H9 (cell line): ENCODE measurements at regions not wholly inside any gene's neighbourhood (a gene's known extent, or its start where the extent isn't known, plus 50 kb on each side); places are given as distances from the start of the nearest gene placed in this dataset.

ENCODE experiments used
- DNase-seq: peaks from one replicate; pipeline ENCODE4 v3.0.0-alpha.2; 2017
- H2AFZ ChIP-seq: one replicate; pipeline ENCODE4 v1.6.1; 2013; ENCODE audit warnings: mild to moderate bottlenecking, low read length, control low read depth, moderate library complexity
- H2AK5ac ChIP-seq: 2 replicates; pipeline ENCODE4 v1.6.1; 2013; ENCODE audit warnings: low read length, control low read depth, mixed read lengths; ENCODE audit not compliant: insufficient read length
- H2BK120ac ChIP-seq: one replicate; pipeline ENCODE4 v1.6.1; 2013; ENCODE audit warnings: low read depth, mild to moderate bottlenecking, low read length, control low read depth, inconsistent platforms; ENCODE audit not compliant: poor library complexity, severe bottlenecking
- H2BK12ac ChIP-seq: 2 replicates; pipeline ENCODE4 v1.6.1; 2013; ENCODE audit warnings: low read length, control low read depth, mixed read lengths, low read depth; ENCODE audit not compliant: insufficient read length
- H2BK15ac ChIP-seq: 2 replicates; pipeline ENCODE4 v1.6.1; 2013; ENCODE audit warnings: low read depth, low read length, control low read depth
- H2BK20ac ChIP-seq: one replicate; pipeline ENCODE4 v1.6.1; 2013; ENCODE audit warnings: low read depth, mild to moderate bottlenecking, low read length, control low read depth, inconsistent platforms; ENCODE audit not compliant: poor library complexity, severe bottlenecking
- H2BK5ac ChIP-seq: 2 replicates; pipeline ENCODE4 v1.6.1; 2013; ENCODE audit warnings: low read length, control low read depth, mixed read lengths; ENCODE audit not compliant: insufficient read length
- H3K14ac ChIP-seq: 2 replicates; pipeline ENCODE4 v1.6.1; 2013; ENCODE audit warnings: low read length, control low read depth; ENCODE audit not compliant: insufficient read depth
- H3K18ac ChIP-seq: 2 replicates; pipeline ENCODE4 v1.6.1; 2013; ENCODE audit warnings: low read depth, mild to moderate bottlenecking, mixed read lengths, low read length, control low read depth; ENCODE audit not compliant: insufficient read length
- H3K23ac ChIP-seq: 2 replicates; pipeline ENCODE4 v1.6.1; 2013; ENCODE audit warnings: low read length, control low read depth, mixed read lengths, low read depth; ENCODE audit not compliant: insufficient read length
- H3K23me2 ChIP-seq: 2 replicates; pipeline ENCODE4 v1.6.1; 2013; ENCODE audit warnings: low read depth, mild to moderate bottlenecking, mixed read lengths, low read length, control low read depth; ENCODE audit not compliant: insufficient read length, poor library complexity, severe bottlenecking
- H3K27ac ChIP-seq: 2 replicates; pipeline ENCODE4 v1.5.1; 2013; ENCODE audit warnings: low read length, control low read depth, mixed read lengths, low read depth; ENCODE audit not compliant: insufficient read length
- H3K27me3 ChIP-seq: 2 replicates; pipeline ENCODE4 v1.6.1; 2013; ENCODE audit warnings: low read length, control low read depth, inconsistent platforms; ENCODE audit not compliant: insufficient read depth
- H3K4ac ChIP-seq: 2 replicates; pipeline ENCODE4 v1.6.1; 2013; ENCODE audit warnings: low read depth, mild to moderate bottlenecking, control low read depth, inconsistent platforms, low read length, moderate library complexity
- H3K4me1 ChIP-seq: 2 replicates; pipeline ENCODE4 v1.6.1; 2013; ENCODE audit warnings: low read length, control low read depth, inconsistent platforms; ENCODE audit not compliant: insufficient read depth
- H3K4me2 ChIP-seq: 2 replicates; pipeline ENCODE4 v1.6.1; 2013; ENCODE audit warnings: low read length, control low read depth, mixed read lengths; ENCODE audit not compliant: insufficient read length, insufficient read depth
- H3K56ac ChIP-seq: 2 replicates; pipeline ENCODE4 v1.6.1; 2013; ENCODE audit warnings: low read depth, mild to moderate bottlenecking, mixed read lengths, low read length, control low read depth; ENCODE audit not compliant: insufficient read length
- H3K79me1 ChIP-seq: 2 replicates; pipeline ENCODE4 v1.6.1; 2013; ENCODE audit warnings: low read depth, mild to moderate bottlenecking, moderate library complexity, low read length, control low read depth, inconsistent platforms; ENCODE audit not compliant: insufficient read depth, poor library complexity, severe bottlenecking
- H3K79me2 ChIP-seq: 2 replicates; pipeline ENCODE4 v1.6.1; 2013; ENCODE audit warnings: low read length, control low read depth, inconsistent platforms; ENCODE audit not compliant: insufficient read depth
- H3K9ac ChIP-seq: 2 replicates; pipeline ENCODE4 v1.6.1; 2013; ENCODE audit warnings: low read length, control low read depth, mixed read lengths; ENCODE audit not compliant: insufficient read length; ENCODE audit errors: extremely low read depth
- H3K9me3 ChIP-seq: one replicate; pipeline ENCODE4 v1.6.1; 2013; ENCODE audit warnings: low read depth, low read length, inconsistent platforms; ENCODE audit not compliant: control insufficient read depth
- H3T11ph ChIP-seq: one replicate; pipeline ENCODE4 v1.6.1; 2013; ENCODE audit warnings: mild to moderate bottlenecking, low read length, control low read depth, inconsistent platforms
- H4K20me1 ChIP-seq: one replicate; pipeline ENCODE4 v1.6.1; 2013; ENCODE audit not compliant: control insufficient read depth, insufficient read length, insufficient read depth
- H4K5ac ChIP-seq: 2 replicates; pipeline ENCODE4 v1.6.1; 2013; ENCODE audit warnings: low read depth, mild to moderate bottlenecking, mixed read lengths, low read length, control low read depth; ENCODE audit not compliant: insufficient read length
- H4K8ac ChIP-seq: replicated peaks from 2 replicates; pipeline ENCODE4 v1.6.1; 2013; ENCODE audit warnings: low read length, control low read depth, mixed read lengths, low read depth; ENCODE audit not compliant: insufficient read length
- H4K91ac ChIP-seq: 2 replicates; pipeline ENCODE4 v1.6.1; 2013; ENCODE audit warnings: low read depth, mild to moderate bottlenecking, moderate library complexity, mixed read lengths, low read length, control low read depth; ENCODE audit not compliant: insufficient read length
- H3K27ac Mint-ChIP-seq, 3 experiments: 2 replicates in 2 of 3; 3 replicates in 1 of 3; pipeline ENCODE4 v1.8.0; 2020 to 2021; ENCODE audit warnings: mixed read lengths in 3 of 3, mild to moderate bottlenecking in 1 of 3, moderate library complexity in 1 of 3
- H3K27me3 Mint-ChIP-seq: 2 replicates; pipeline ENCODE4 v1.8.0; 2021; ENCODE audit warnings: low read depth, mild to moderate bottlenecking, moderate library complexity, mixed read lengths
- H3K36me3 Mint-ChIP-seq, 3 experiments: 2 replicates in 2 of 3; 3 replicates in 1 of 3; pipeline ENCODE4 v1.8.0; 2020 to 2021; ENCODE audit warnings: low read depth in 3 of 3, mixed read lengths in 3 of 3; ENCODE audit not compliant: insufficient read depth in 1 of 3
- H3K4me1 Mint-ChIP-seq, 2 experiments: 2 replicates each; pipeline ENCODE4 v1.8.0; 2020; ENCODE audit warnings: mixed read lengths in 2 of 2
- H3K4me3 Mint-ChIP-seq, 2 experiments: 2 replicates in 1 of 2; 3 replicates in 1 of 2; pipeline ENCODE4 v1.8.0; 2020 to 2021; ENCODE audit warnings: mild to moderate bottlenecking in 2 of 2, mixed read lengths in 2 of 2, moderate library complexity in 1 of 2
- H3K9me3 Mint-ChIP-seq, 2 experiments: 2 replicates in 1 of 2; 3 replicates in 1 of 2; pipeline ENCODE4 v1.8.0; 2020; ENCODE audit warnings: mild to moderate bottlenecking in 2 of 2, mixed read lengths in 2 of 2, moderate library complexity in 1 of 2
- WGBS: extraction: QIAGEN DNeasy Blood & Tissue Kit; methylation state at CpG from one replicate; pipeline ENCODE4 v1.1.7; 2013; ENCODE audit warnings: missing lambda C conversion rate, low lambda C conversion rate, mixed read lengths; ENCODE audit not compliant: insufficient read length; ENCODE audit errors: extremely low coverage; 5-methylcytosine and 5-hydroxymethylcytosine counted together
- TF ChIP-seq, protein P1 (sequence below): fragments of 200-600 bp; sonication (generic); conservative IDR thresholded peaks from 3 replicates; pipeline ENCODE4 v1.8.0; 2021; ENCODE audit warnings: antibody characterized with exemption, mild to moderate bottlenecking

DNA sequence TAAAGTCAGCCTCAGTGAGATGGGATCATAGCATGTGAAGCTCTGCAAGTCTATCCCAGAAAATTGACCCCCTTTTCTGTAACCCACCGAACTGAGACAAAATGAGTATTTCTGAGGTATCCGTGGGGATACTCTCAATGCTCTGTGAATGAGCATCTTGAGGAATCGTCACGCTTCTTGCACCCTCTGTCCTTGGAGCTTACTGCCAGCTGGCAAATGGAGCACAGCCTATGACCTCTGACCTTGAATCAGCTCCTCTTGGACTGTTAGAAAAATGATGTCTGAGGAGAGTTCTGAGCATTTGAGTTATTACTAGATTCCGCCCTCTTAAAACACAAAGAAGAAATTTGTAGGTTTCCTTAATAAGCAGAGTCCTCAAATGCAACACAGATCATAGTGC lies 342.1 kb downstream of the ZFHX3 start:
- no peak overlapping the region for H4K91ac ChIP-seq
- no peak overlapping the region for H2BK20ac ChIP-seq
- no peaks in the 10 kb centered on the region for H3K4me1 ChIP-seq
- no peak overlapping the region for H2AFZ ChIP-seq
- TF ChIP-seq, protein P1, sequence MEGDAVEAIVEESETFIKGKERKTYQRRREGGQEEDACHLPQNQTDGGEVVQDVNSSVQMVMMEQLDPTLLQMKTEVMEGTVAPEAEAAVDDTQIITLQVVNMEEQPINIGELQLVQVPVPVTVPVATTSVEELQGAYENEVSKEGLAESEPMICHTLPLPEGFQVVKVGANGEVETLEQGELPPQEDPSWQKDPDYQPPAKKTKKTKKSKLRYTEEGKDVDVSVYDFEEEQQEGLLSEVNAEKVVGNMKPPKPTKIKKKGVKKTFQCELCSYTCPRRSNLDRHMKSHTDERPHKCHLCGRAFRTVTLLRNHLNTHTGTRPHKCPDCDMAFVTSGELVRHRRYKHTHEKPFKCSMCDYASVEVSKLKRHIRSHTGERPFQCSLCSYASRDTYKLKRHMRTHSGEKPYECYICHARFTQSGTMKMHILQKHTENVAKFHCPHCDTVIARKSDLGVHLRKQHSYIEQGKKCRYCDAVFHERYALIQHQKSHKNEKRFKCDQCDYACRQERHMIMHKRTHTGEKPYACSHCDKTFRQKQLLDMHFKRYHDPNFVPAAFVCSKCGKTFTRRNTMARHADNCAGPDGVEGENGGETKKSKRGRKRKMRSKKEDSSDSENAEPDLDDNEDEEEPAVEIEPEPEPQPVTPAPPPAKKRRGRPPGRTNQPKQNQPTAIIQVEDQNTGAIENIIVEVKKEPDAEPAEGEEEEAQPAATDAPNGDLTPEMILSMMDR = no peak
- no peak overlapping the region for H2BK120ac ChIP-seq
- no peak for DNase-seq
- no peaks in the 10 kb centered on the region for H3K79me2 ChIP-seq
- no peaks in the 10 kb centered on the region for H3K9me3 ChIP-seq
- Mint-ChIP-seq H3K4me1 (no peaks in the 10 kb centered on the region), H3K27me3 (no peaks in the 10 kb centered on the region), H3K4me3 (no peak overlapping the region), H3K27ac (no peak overlapping the region), H3K36me3 (peaks cover 6 to 9% (median 8%) of the 10 kb centered on the region in 3 experiments; a peak in 5 of 7 replicates), H3K9me3 (peaks cover 2 to 7% of the 10 kb centered on the region in 2 experiments; a peak in 4 of 5 replicates)
- no peak overlapping the region for H2BK12ac ChIP-seq
- no peak overlapping the region for H2BK15ac ChIP-seq
- no peaks in the 10 kb centered on the region for H3K27me3 ChIP-seq
- no peak overlapping the region for H3K23ac ChIP-seq
- no peak overlapping the region for H4K5ac ChIP-seq
- H3K14ac ChIP-seq = no peak overlapping the region
- no peak overlapping the region for H3K4ac ChIP-seq
- no CpG with 5 or more reads among the region's 5 CpGs for WGBS
- H2BK5ac ChIP-seq = no peak overlapping the region
- H3K56ac ChIP-seq = no peak overlapping the region
- no peak overlapping the region for H2AK5ac ChIP-seq
- H3K18ac ChIP-seq = no peak overlapping the region
- H4K8ac ChIP-seq = no peak overlapping the region
- H3K27ac ChIP-seq = no peak overlapping the region
- no peak overlapping the region for H3K9ac ChIP-seq
- no peak overlapping the region for H3T11ph ChIP-seq
- H3K79me1 ChIP-seq = no peaks in the 10 kb centered on the region
- H3K4me2 ChIP-seq = no peak overlapping the region
- no peaks in the 10 kb centered on the region for H4K20me1 ChIP-seq
- no peaks in the 10 kb centered on the region for H3K23me2 ChIP-seq
